Epithelial cell of proximal tubule (primary cell): ENCODE measurements at regions not wholly inside any gene's neighbourhood (a gene's known extent, or its start where the extent isn't known, plus 50 kb on each side); places are given as distances from the start of the nearest gene placed in this dataset.
"Not testable (repeated sequence)": the region's sequence is repeated elsewhere in the genome, so short reads cannot be mapped to it uniquely, and the experiment has no call there.

Experiments used
- DNase-seq: peaks from one replicate; pipeline ENCODE4 v3.0.0-alpha.2; 2011; ENCODE audit warnings: low read depth
- H3K4me3 ChIP-seq: 2 replicates; pipeline ENCODE4 v1.5.1; 2011; ENCODE audit warnings: low read depth, mild to moderate bottlenecking, low read length
- CTCF ChIP-seq: conservative IDR thresholded peaks from 2 replicates; pipeline ENCODE4 v1.5.1; 2012; ENCODE audit warnings: low read depth, mild to moderate bottlenecking, low read length

GRCh38 chr2:175677880-175678279 is 324.2 kb downstream of the LNPK start:
- no peak for TF ChIP-seq CTCF
- DNase-seq = no peak
- no peak overlapping the region for H3K4me3 ChIP-seq

GRCh38 chr2:175676813-175677212 is 325.3 kb downstream of the LNPK start:
- H3K4me3 ChIP-seq = no peak overlapping the region
- no peak for TF ChIP-seq CTCF
- no peak for DNase-seq

GRCh38 chr2:175668804-175669203 is 333.3 kb downstream of the LNPK start:
- DNase-seq, H3K4me3 ChIP-seq: not testable (repeated sequence)

- no peak for DNase-seq
- no peak overlapping the region for H3K4me3 ChIP-seq
- no peak for TF ChIP-seq CTCF
Measured at GRCh38 chr2:175662335-175662734, 339.7 kb downstream of the LNPK start.

GRCh38 chr2:175648577-175649063 is 353.4 kb downstream of the LNPK start:
- no peak overlapping the region for H3K4me3 ChIP-seq
- DNase-seq = no peak
- no peak for TF ChIP-seq CTCF

GRCh38 chr2:175647058-175647457 is 355.0 kb downstream of the LNPK start:
- no peak overlapping the region for H3K4me3 ChIP-seq
- no peak for DNase-seq
- TF ChIP-seq CTCF = no peak

GRCh38 chr2:175640655-175641054 is 361.4 kb downstream of the LNPK start:
- no peak for TF ChIP-seq CTCF
- no peak for DNase-seq
- H3K4me3 ChIP-seq = no peak overlapping the region

GRCh38 chr2:175633227-175633626 is 368.8 kb downstream of the LNPK start:
- TF ChIP-seq CTCF = no peak
- H3K4me3 ChIP-seq = no peak overlapping the region
- no peak for DNase-seq
